ENCODE measurements at regions not wholly inside any gene's neighbourhood (a gene's known extent, or its start where the extent isn't known, plus 50 kb on each side); places are given as distances from the start of the nearest gene placed in this dataset.
"Not testable (repeated sequence)": the region's sequence is repeated elsewhere in the genome, so short reads cannot be mapped to it uniquely, and the experiment has no call there.

- no peak for DNase-seq
Observed at GRCh38 chr5:2375757-2376250, 375.7 kb downstream of the IRX2 start.

GRCh38 chr5:2375291-2375690 lies 376.2 kb downstream of the IRX2 start:
- DNase-seq: no peak

- DNase-seq: no peak
Observed at GRCh38 chr5:2374703-2375102, 376.8 kb downstream of the IRX2 start.

- DNase-seq: no peak
Observed at GRCh38 chr5:2373631-2374030, 377.8 kb downstream of the IRX2 start.

GRCh38 chr5:2371419-2371710 lies 380.1 kb downstream of the IRX2 start:
- no peak for DNase-seq

- DNase-seq: no peak
Observed at GRCh38 chr5:2370626-2371418, 380.7 kb downstream of the IRX2 start.

GRCh38 chr5:2369178-2369577 lies 382.3 kb downstream of the IRX2 start:
- no peak for DNase-seq

- no peak for DNase-seq
Observed at GRCh38 chr5:2366816-2367215, 384.7 kb downstream of the IRX2 start.

GRCh38 chr5:2357309-2357708 lies 394.2 kb downstream of the IRX2 start:
- no peak for DNase-seq

GRCh38 chr5:2355859-2356258 lies 395.6 kb downstream of the IRX2 start:
- no peak for DNase-seq

- no peak for DNase-seq
Observed at GRCh38 chr5:2353871-2354440, 397.5 kb downstream of the IRX2 start.

- DNase-seq: no peak
Observed at GRCh38 chr5:2353211-2353610, 398.3 kb downstream of the IRX2 start.

GRCh38 chr5:2352101-2352861 lies 399.2 kb downstream of the IRX2 start:
- DNase-seq: no peak

- DNase-seq: not testable (repeated sequence)
Observed at GRCh38 chr5:2349768-2350167, 401.7 kb downstream of the IRX2 start.

GRCh38 chr5:2338686-2339085 lies 412.8 kb downstream of the IRX2 start:
- DNase-seq: no peak

- DNase-seq: no peak
Observed at GRCh38 chr5:2335733-2336515, 415.6 kb downstream of the IRX2 start.

- no peak for DNase-seq
Observed at GRCh38 chr5:2335125-2335732, 416.2 kb downstream of the IRX2 start.

GRCh38 chr5:2334719-2335118 lies 416.8 kb downstream of the IRX2 start:
- no peak for DNase-seq

GRCh38 chr5:2333291-2333690 lies 418.2 kb downstream of the IRX2 start:
- no peak for DNase-seq

GRCh38 chr5:2332521-2332920 lies 419.0 kb downstream of the IRX2 start:
- no peak for DNase-seq

GRCh38 chr5:2330325-2331130 lies 420.9 kb downstream of the IRX2 start:
- DNase-seq: no peak

GRCh38 chr5:2329741-2330140 lies 421.7 kb downstream of the IRX2 start:
- DNase-seq: no peak

Measured in inflammatory macrophage treated with lipopolysaccharide for 1 hour (primary cell).